ENCODE measurements at regions not wholly inside any gene's neighbourhood (a gene's known extent, or its start where the extent isn't known, plus 50 kb on each side); places are given as distances from the start of the nearest gene placed in this dataset.

GRCh38 chr2:9771481-9772017 lies 71.7 kb upstream of the TAF1B start:
- Histone ChIP-seq H3K4me2 (ENCODE audit: insufficient read depth, low read length) (no peak overlapping the region), H4K20me1 (ENCODE audit: insufficient read depth, low read length) (0 out of 2 replicates have a peak, but pooled peaks cover 2% of the 10 kb centered on the region), H3K4me3 (ENCODE audit: low read depth in 1 of 2, low read length in 2 of 2) (no peak overlapping the region), H3K36me3 (ENCODE audit: insufficient read depth, low read length) (no peaks in the 10 kb centered on the region), H3K9me3 (ENCODE audit: insufficient read depth, low read length, severe bottlenecking) (no peaks in the 10 kb centered on the region), H3K4me1 (ENCODE audit: insufficient read depth, low read length) (no peaks in the 10 kb centered on the region), H3K79me2 (ENCODE audit: insufficient read depth, low read length) (no peaks in the 10 kb centered on the region), H3K27me3 (ENCODE audit: insufficient read depth, low read length, poor library complexity) (peaks cover 2% of the 10 kb centered on the region), H3K9ac (ENCODE audit: low read depth, low read length) (no peak overlapping the region), H3K27ac (ENCODE audit: low read length) (no peak overlapping the region), H2AFZ (ENCODE audit: low read depth, low read length) (no peak overlapping the region)
- ATAC-seq (ENCODE audit: insufficient read depth, low read depth) (no peak), DNase-seq (no peak)
- TF ChIP-seq CTCF (IDR thresholded peaks at IDR 0.05; ENCODE audit: borderline replicate concordance, extremely low read depth, low read length, poor library complexity, severe bottlenecking) (no peak), EZH2 (IDR thresholded peaks at IDR 0.05; ENCODE audit: borderline replicate concordance, low read depth, low read length, severe bottlenecking) (no peak)

GRCh38 chr2:9772035-9772998 lies 71.0 kb upstream of the TAF1B start:
- TF ChIP-seq CTCF (IDR thresholded peaks at IDR 0.05; ENCODE audit: borderline replicate concordance, extremely low read depth, low read length, poor library complexity, severe bottlenecking) (no peak), EZH2 (IDR thresholded peaks at IDR 0.05; ENCODE audit: borderline replicate concordance, low read depth, low read length, severe bottlenecking) (no peak)
- no peak overlapping the region for H3K4me2 ChIP-seq (ENCODE audit: insufficient read depth, low read length)
- H3K27me3 ChIP-seq (ENCODE audit: insufficient read depth, low read length, poor library complexity) = peaks cover 2% of the 10 kb centered on the region
- H3K9ac ChIP-seq (ENCODE audit: low read depth, low read length) = no peak overlapping the region
- H3K9me3 ChIP-seq (ENCODE audit: insufficient read depth, low read length, severe bottlenecking) = no peaks in the 10 kb centered on the region
- H3K4me1 ChIP-seq (ENCODE audit: insufficient read depth, low read length) = no peaks in the 10 kb centered on the region
- no peak overlapping the region for H3K27ac ChIP-seq (ENCODE audit: low read length)
- H3K36me3 ChIP-seq (ENCODE audit: insufficient read depth, low read length) = no peaks in the 10 kb centered on the region
- H3K4me3 ChIP-seq (ENCODE audit: low read depth in 1 of 2, low read length in 2 of 2) = no peak overlapping the region
- no peak overlapping the region for H2AFZ ChIP-seq (ENCODE audit: low read depth, low read length)
- 0 out of 2 replicates have a peak, but pooled peaks cover 2% of the 10 kb centered on the region for H4K20me1 ChIP-seq (ENCODE audit: insufficient read depth, low read length)
- DNase-seq = no peak
- ATAC-seq (ENCODE audit: insufficient read depth, low read depth) = no peak
- no peaks in the 10 kb centered on the region for H3K79me2 ChIP-seq (ENCODE audit: insufficient read depth, low read length)

GRCh38 chr2:9772999-9773902 lies 70.0 kb upstream of the TAF1B start:
- Histone ChIP-seq H3K4me2 (ENCODE audit: insufficient read depth, low read length) (no peak overlapping the region), H3K36me3 (ENCODE audit: insufficient read depth, low read length) (no peaks in the 10 kb centered on the region), H3K4me3 (ENCODE audit: low read depth in 1 of 2, low read length in 2 of 2) (no peak overlapping the region), H3K9me3 (ENCODE audit: insufficient read depth, low read length, severe bottlenecking) (no peaks in the 10 kb centered on the region), H4K20me1 (ENCODE audit: insufficient read depth, low read length) (0 out of 2 replicates have a peak, but pooled peaks cover under 1% of the 10 kb centered on the region), H3K27me3 (ENCODE audit: insufficient read depth, low read length, poor library complexity) (peaks cover 2% of the 10 kb centered on the region), H3K9ac (ENCODE audit: low read depth, low read length) (no peak overlapping the region), H3K4me1 (ENCODE audit: insufficient read depth, low read length) (no peaks in the 10 kb centered on the region), H3K79me2 (ENCODE audit: insufficient read depth, low read length) (no peaks in the 10 kb centered on the region), H3K27ac (ENCODE audit: low read length) (no peak overlapping the region), H2AFZ (ENCODE audit: low read depth, low read length) (no peak overlapping the region)
- ATAC-seq (ENCODE audit: insufficient read depth, low read depth) = no peak
- TF ChIP-seq EZH2 (IDR thresholded peaks at IDR 0.05; ENCODE audit: borderline replicate concordance, low read depth, low read length, severe bottlenecking) = no peak
- no peak for TF ChIP-seq CTCF (IDR thresholded peaks at IDR 0.05; ENCODE audit: borderline replicate concordance, extremely low read depth, low read length, poor library complexity, severe bottlenecking)
- no peak for DNase-seq
